Gastrocnemius medialis (tissue), 4 donors: ENCODE measurements at regions not wholly inside any gene's neighbourhood (a gene's known extent, or its start where the extent isn't known, plus 50 kb on each side); places are given as distances from the start of the nearest gene placed in this dataset.
A peak's percentile ranks its signal among the peaks of the same experiment; 100 is the strongest.

Experiments used
- ATAC-seq, 2 donors: fragments of 150-250 bp; one replicate each; pipeline ENCODE4 v1.9.1; 2016
- DNase-seq, 2 donors: peaks; one replicate each; pipeline ENCODE4 v3.0.0-alpha.2; 2019
- H3K27ac ChIP-seq, 4 donors: fragments of 200-600 bp; sonication (generic); 1 replicate in 1 of 4; 2 replicates in 3 of 4; pipeline ENCODE4 v1.5.1; 2016 to 2018; ENCODE audit warnings: mild to moderate bottlenecking in 2 of 4, moderate library complexity in 1 of 4
- H3K27me3 ChIP-seq, 3 donors: fragments of 200-600 bp; sonication (generic) in 2 of 3; 1 replicate in 1 of 3; 2 replicates in 2 of 3; pipeline versions ENCODE4 v1.5.1 to v1.6.0; 2016 to 2019; ENCODE audit warnings: mild to moderate bottlenecking in 1 of 3, moderate library complexity in 1 of 3
- H3K36me3 ChIP-seq, 2 donors: fragments of 200-600 bp; sonication (generic) in 1 of 2; one replicate each; pipeline ENCODE4 v1.5.1; 2017 to 2018
- H3K4me1 ChIP-seq, 2 donors: fragments of 200-600 bp; sonication (generic) in 1 of 2; one replicate each; pipeline ENCODE4 v1.5.1; 2016 to 2017; ENCODE audit warnings: mild to moderate bottlenecking in 2 of 2
- H3K4me3 ChIP-seq, 4 donors: fragments of 200-600 bp; sonication (generic) in 3 of 4; 1 replicate in 1 of 4; 2 replicates in 3 of 4; pipeline ENCODE4 v1.5.1; 2016 to 2019; ENCODE audit warnings: mild to moderate bottlenecking in 2 of 4
- H3K9me3 ChIP-seq, 3 donors: fragments of 200-600 bp; sonication (generic) in 2 of 3; 1 replicate in 1 of 3; 2 replicates in 2 of 3; pipeline ENCODE4 v1.5.1; 2016 to 2019
- CTCF ChIP-seq, 5 experiments: fragments of 450-650 bp in 3 of 5; fragments of 200-600 bp in 2 of 5; sonication (generic) in 2 of 5; IDR thresholded peaks in 4 of 5; conservative IDR thresholded peaks in 1 of 5; 1 replicate in 4 of 5; 2 replicates in 1 of 5; pipeline ENCODE4 v1.5.1; 2016 to 2019; ENCODE audit warnings: antibody characterized with exemption in 5 of 5, mild to moderate bottlenecking in 3 of 5, moderate library complexity in 3 of 5
- POLR2A ChIP-seq, 2 donors: fragments of 450-650 bp; IDR thresholded peaks; one replicate each; pipeline ENCODE4 v1.6.1; 2017; ENCODE audit warnings: antibody characterized with exemption in 2 of 2, mild to moderate bottlenecking in 2 of 2, moderate library complexity in 2 of 2
- in situ Hi-C, 4 donors: fragments of 200-750 bp; cut with MboI; loops; one replicate each; pipeline versions ENCODE4 v1.15.0 to v1.8.0; 2017; ENCODE audit warnings: low sequenced_read_pairs in 4 of 4
- intact Hi-C: fragments of 100-400 bp; cut with DNase I; formaldehyde crosslinking; loops from one replicate; pipeline ENCODE4 v1.15.1; 2023; ENCODE audit warnings: low total_unique reads

- DNase-seq = no peak
- in situ Hi-C loops = no loop called here
- no peak for ATAC-seq
Measured at GRCh38 chr18:68623342-68623741, 91.6 kb downstream of the TMX3 start.

DNA sequence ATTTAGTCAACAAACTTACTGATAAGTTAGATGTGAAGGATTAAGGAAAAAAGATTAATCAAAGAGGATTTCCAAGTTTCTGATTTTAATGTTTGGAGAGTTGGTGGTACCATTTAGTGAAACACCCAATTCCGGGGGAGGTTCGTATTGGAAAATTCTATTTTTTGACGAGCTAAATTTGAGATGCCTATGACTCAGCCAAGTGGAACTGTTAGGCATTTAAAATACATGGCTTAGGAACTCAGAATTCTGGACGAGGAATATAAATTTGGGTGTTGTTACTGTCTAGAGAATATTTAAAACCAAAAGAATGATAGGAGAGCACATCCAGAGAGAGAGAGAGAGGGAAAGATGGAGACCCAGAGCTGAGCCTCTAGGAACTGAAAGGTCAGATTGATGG lies 103.6 kb downstream of the TMX3 start:
- no peak for TF ChIP-seq CTCF (IDR thresholded peaks at IDR 0.05 in 4 of 5, conservative IDR thresholded peaks at IDR 0.05 in 1 of 5)
- no peak for TF ChIP-seq POLR2A (IDR thresholded peaks at IDR 0.05)
- in situ Hi-C loops = no loop called here
- DNase-seq (no peak), ATAC-seq (no peak)
- H3K9me3 ChIP-seq = no peaks in the 10 kb centered on the region
- no peaks in the 10 kb centered on the region for H3K27me3 ChIP-seq
- no peak overlapping the region for H3K4me3 ChIP-seq
- intact Hi-C loops = no loop called here
- no peak overlapping the region for H3K27ac ChIP-seq
- no peaks in the 10 kb centered on the region for H3K4me1 ChIP-seq
- no peaks in the 10 kb centered on the region for H3K36me3 ChIP-seq

More at GRCh38 chr18:68623342-68623741, 91.6 kb downstream of the TMX3 start:
- no peaks in the 10 kb centered on the region for H3K27me3 ChIP-seq
- no peak overlapping the region for H3K4me3 ChIP-seq
- H3K27ac ChIP-seq = no peak overlapping the region
- H3K36me3 ChIP-seq = no peaks in the 10 kb centered on the region
- intact Hi-C loops = no loop called here
- TF ChIP-seq POLR2A (IDR thresholded peaks at IDR 0.05) (no peak), CTCF (IDR thresholded peaks at IDR 0.05 in 4 of 5, conservative IDR thresholded peaks at IDR 0.05 in 1 of 5) (peak in 1 of 5 experiments; percentile 14)
- no peaks in the 10 kb centered on the region for H3K4me1 ChIP-seq
- peaks cover 0 to 2% (median 0%) of the 10 kb centered on the region in 3 donors for H3K9me3 ChIP-seq

DNA sequence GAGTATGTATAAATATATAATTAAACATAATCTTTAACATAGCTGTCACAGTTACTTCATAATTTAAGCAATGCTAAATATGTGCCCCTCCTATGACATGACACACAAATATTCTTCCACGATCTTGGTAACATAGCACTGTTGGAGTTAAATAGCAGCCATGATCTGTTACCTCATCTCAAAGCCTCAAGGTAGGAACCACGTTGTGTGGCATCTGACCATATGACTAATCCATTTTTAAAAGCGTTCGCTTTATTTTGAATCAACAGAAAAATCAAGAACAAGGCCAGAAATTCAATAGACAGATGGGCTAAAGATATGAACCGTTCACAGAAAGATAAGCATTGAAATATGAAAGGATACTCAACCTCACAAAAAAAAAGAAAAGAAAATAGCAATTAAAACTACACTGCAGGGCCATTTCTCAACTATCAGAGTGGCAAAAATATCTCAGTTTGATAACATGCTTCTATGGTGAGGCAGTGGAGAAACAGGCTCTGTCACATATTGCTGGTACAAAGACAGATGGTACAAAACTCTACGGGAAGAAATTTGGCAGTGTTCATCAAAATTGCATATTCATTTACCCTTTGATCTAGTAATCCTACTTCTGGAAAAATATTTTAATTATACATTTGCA lies 105.9 kb downstream of the TMX3 start:
- Histone ChIP-seq H3K4me1 (no peaks in the 10 kb centered on the region), H3K9me3 (no peaks in the 10 kb centered on the region), H3K27ac (no peak overlapping the region), H3K36me3 (no peaks in the 10 kb centered on the region), H3K4me3 (no peak overlapping the region), H3K27me3 (no peaks in the 10 kb centered on the region)
- ATAC-seq = no peak
- TF ChIP-seq CTCF (IDR thresholded peaks at IDR 0.05 in 4 of 5, conservative IDR thresholded peaks at IDR 0.05 in 1 of 5) (no peak), POLR2A (IDR thresholded peaks at IDR 0.05) (no peak)
- no peak for DNase-seq
- in situ Hi-C loops = no loop called here
- intact Hi-C loops = no loop called here

- no peaks in the 10 kb centered on the region for H3K4me1 ChIP-seq
- intact Hi-C loops = no loop called here
- no peaks in the 10 kb centered on the region for H3K9me3 ChIP-seq
- ATAC-seq (no peak), DNase-seq (no peak)
- no peak overlapping the region for H3K27ac ChIP-seq
- H3K27me3 ChIP-seq = no peaks in the 10 kb centered on the region
- in situ Hi-C loops = no loop called here
- H3K36me3 ChIP-seq = no peaks in the 10 kb centered on the region
- H3K4me3 ChIP-seq = no peak overlapping the region
- TF ChIP-seq POLR2A (IDR thresholded peaks at IDR 0.05) (no peak), CTCF (IDR thresholded peaks at IDR 0.05 in 4 of 5, conservative IDR thresholded peaks at IDR 0.05 in 1 of 5) (no peak)
Measured at GRCh38 chr18:68607852-68608251, 107.1 kb downstream of the TMX3 start.

GRCh38 chr18:68604256-68604655 lies 110.7 kb downstream of the TMX3 start:
- ATAC-seq (no peak), DNase-seq (no peak)
- intact Hi-C loops = no loop called here
- in situ Hi-C loops = no loop called here
- no peak overlapping the region for H3K4me3 ChIP-seq
- H3K4me1 ChIP-seq = no peaks in the 10 kb centered on the region
- no peaks in the 10 kb centered on the region for H3K36me3 ChIP-seq
- no peaks in the 10 kb centered on the region for H3K27me3 ChIP-seq
- H3K27ac ChIP-seq = no peak overlapping the region
- no peaks in the 10 kb centered on the region for H3K9me3 ChIP-seq
- TF ChIP-seq POLR2A (IDR thresholded peaks at IDR 0.05) (no peak), CTCF (IDR thresholded peaks at IDR 0.05 in 4 of 5, conservative IDR thresholded peaks at IDR 0.05 in 1 of 5) (no peak)
